DMS53 treated with DMSO at 0.1 percent for 48 hours (cell line): ENCODE measurements at regions not wholly inside any gene's neighbourhood (a gene's known extent, or its start where the extent isn't known, plus 50 kb on each side); places are given as distances from the start of the nearest gene placed in this dataset.
"Not testable (repeated sequence)": the region's sequence is repeated elsewhere in the genome, so short reads cannot be mapped to it uniquely, and the experiment has no call there.

ENCODE experiments used
- DNase-seq: peaks from one replicate; lab custom pipeline; 2025; ENCODE audit not compliant: unreplicated experiment; lab: John Stamatoyannopoulos, UW

DNA sequence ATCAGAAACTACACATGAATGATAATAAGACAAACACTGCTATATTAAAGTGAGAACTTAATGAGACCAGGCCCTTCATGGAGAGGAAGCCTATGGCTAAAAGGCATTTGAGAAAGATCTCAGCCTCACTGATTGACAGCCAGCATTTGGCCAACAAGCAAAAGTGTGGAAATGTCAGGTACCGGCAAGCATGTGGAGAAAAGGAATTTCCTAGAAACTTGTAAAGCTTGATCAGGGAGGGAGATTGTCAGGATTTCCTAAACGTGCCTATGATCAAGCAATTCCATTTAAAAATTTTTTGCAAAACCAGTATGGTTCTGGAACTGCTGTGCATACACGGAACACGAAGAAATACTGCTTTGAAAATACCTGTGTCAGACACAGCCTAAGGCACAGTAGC lies 220.3 kb upstream of the ATP10A start:
- no peak for DNase-seq

DNA sequence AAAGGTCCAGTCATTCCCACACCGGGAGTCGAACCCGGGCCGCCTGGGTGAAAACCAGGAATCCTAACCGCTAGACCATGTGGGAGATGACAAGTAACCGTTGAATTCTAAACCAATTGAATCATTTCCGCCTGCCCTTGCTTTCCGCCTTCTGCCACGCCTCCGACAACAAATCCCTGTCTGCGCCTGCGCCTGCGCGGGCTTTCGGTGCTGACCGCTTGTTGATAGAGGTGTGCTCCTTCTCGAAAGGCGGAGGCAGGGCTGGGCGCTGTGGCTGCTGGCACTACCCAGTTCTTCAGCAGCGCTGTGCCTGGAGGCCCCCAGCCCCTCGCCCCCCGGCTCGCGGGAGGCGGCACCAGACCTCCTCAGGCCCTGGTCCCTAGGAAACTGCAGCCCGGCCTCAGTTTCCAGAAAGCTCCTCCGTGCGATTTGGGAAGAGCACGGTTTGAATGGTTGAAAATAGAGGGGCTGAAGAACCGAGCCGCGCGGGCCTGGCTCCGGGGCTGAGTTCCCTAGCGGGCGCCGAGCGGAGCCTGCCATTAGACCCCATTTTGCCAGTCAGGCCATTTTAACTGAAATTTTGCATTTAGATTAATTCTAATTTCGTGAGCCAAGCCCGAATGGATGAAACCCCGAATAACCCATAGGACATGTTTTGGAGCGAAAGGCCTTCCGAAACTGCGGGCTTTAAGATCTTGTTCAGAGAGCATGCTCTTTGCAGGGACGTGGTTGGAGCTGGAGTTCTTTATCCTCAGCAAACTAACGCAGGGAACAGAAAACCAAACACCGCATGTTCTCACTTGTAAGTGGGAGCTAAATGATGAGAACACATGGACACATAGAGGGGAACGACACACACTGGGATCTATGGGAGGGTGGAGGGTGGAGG lies 219.3 kb upstream of the ATP10A start:
- DNase-seq, result peak; percentile 40

DNA sequence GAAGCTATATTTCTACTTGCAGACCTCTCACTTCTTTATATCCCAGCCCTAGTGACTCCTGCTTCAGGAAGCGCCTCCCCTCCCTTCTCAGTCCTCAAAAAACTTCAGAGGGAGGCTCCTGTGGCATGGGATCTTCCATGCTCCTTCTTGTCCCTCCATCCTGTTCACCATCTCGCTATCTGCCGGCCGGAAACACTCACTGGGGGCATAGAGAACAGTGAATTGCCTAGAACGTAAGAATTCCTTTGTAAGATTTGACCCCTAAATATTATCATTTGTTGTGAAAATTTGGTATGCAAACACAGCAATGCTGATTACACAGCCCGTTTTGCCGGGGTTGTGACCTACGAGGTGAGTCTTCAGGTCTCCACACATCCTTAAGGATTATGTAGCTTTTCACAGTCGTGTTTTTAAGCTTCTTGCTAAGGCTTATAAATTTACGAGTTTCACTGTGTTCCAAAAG lies 218.7 kb upstream of the ATP10A start:
- no peak for DNase-seq

DNA sequence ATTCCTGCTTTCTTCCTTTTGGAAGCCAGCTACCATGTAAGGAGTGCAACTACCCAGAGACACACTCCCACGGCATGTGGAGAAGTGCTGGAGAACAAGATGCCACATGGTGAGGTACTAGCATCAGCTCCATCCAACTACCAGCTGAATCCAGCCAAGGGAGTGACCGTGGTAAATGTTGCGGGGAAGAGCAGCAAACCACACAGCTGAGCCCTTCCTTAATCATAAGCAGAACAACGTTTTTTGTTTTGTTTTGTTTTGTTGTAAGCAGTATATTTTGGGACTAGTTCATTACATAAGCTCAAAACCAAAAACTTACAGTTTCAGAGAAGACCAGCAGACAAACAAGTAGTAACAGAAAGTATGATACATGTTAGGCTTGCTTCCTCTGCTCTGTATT lies 212.6 kb upstream of the ATP10A start:
- DNase-seq, result no peak

DNA sequence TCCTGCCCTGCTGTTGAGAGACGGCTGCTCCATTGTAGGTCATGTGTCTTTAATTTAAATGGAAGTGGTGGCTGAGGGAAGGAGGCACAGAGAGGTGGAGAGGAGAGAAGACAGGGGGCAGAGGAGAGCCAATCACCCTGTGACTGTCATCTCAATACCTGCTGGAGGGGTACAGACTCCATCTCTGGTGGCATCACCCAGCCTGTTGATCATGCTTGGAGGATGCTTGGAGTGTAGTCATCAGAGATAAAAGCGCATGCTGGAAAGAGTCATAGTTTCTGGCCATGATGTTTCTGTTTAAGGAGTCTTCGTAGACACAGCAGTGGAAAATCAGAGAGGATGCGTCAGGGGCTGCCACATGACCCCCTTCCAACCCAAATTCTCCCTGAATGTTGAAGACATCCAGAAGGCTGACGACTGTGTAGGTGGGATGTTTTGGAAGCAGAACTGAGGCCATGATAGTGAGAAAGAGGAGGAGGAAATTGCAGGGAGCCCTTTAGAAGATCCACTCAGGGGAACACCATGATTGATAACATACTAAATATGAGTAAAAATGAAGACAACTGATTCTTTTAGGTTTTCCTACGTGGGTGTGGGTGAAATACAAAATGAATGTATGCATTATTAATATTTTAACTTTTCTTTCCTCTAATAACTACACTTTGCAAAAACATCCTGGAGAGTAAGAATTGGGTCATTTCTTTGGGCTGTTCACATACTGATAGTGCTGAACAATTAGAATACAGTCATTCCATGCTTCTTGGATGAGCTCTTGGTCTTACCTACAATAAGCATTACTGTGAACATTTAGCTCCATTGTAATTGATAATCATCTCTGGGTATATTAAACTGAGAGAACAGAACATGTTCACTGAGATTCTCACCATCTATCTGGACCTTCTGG lies 210.6 kb upstream of the ATP10A start:
- no peak for DNase-seq

DNA sequence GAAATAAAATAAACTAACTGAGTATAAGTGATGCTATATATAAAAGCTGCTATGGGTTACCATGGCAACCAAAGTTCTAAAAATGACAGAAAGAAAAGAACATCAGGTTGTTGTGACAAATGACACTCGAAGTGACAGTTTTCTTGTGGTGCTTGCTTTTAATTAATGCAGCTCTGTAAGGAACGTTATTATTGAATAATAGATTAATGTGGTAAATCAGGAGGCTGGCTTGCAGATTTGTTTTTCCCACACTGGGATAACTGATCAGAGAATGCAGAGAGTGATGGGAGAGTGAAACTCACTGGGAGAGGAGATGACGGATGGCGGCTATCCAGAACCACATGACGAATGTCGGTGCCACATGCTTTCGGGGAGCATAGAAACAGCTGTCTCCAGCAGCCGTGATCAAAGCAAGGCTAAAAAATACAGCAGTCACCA lies 207.0 kb upstream of the ATP10A start:
- no peak for DNase-seq

DNA sequence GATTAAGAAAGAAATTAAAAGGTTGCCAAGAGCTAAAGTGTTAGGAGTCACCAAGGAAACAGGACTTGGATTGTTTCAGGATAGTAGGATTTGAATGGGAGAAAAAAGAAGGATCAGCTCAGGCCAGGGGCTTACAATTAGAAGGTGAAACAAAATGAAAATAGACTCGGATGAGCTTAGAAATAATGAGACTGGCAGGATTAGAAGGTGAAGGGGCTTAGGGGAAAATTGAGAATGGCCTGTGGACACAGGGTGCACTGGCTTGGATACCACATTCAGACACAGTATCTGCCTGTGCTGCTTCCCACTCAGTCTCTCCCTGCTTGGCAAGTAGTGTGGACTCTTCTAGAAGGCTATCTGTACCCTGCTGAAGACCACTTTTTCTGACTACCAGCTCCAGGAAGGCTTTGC lies 206.1 kb upstream of the ATP10A start:
- no peak for DNase-seq

DNA sequence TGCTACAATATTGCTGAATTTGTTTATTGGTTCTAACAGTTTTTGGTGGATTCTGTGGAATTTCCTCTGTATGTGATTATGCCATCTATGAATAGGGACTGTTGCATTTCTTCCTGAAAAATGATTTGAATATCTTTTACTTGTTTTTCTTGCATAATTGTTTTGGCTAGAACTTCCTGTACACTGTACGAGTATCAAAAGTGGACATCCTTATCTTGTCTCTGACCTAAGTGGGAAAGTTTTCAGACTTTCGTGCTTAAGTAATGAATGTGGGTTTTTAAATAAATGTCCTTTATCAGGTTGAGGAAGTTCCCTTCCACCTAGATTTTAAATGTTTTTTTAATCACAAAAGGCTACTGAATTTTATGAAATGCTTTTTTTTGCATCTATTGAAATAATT lies 203.8 kb upstream of the ATP10A start:
- no peak for DNase-seq

DNA sequence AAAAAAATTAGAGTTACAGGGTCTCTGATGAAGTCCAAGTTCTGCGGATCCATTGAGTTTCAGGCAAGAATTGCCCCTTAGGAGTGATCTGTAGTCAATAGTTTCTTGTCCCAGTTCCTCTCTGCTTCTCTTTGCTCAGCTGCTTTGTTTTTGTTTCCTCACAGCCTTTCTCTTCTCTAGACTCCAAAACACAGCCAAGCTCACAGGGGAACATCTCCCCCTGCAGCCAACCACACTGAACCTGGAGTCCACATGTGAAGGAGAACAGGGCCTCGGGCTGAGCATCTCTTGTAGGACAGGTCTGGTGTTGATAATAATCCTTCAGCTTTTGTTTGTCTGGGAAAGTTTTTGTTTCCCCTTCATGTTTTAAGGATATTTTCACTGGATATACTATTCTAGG lies 202.6 kb upstream of the ATP10A start:
- no peak for DNase-seq

DNA sequence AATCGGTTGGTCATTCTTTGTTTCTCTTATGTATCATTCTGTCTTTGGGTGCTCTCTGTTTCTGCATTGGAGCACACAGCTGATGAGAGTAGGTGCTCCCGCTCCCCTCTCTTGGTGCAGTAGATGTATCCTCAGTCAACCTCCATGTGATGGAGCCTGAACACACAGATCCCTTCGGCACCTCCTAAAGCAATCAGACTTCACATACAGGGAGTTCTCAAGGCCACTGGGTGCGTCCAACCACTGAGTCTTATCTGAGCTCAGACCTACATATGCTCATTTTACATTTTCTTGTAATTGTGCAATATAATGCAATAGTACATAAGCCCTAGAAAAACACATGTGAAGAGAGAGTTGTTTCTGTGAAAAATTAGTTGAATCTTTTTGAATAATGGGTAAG lies 198.1 kb upstream of the ATP10A start:
- DNase-seq, result no peak

DNA sequence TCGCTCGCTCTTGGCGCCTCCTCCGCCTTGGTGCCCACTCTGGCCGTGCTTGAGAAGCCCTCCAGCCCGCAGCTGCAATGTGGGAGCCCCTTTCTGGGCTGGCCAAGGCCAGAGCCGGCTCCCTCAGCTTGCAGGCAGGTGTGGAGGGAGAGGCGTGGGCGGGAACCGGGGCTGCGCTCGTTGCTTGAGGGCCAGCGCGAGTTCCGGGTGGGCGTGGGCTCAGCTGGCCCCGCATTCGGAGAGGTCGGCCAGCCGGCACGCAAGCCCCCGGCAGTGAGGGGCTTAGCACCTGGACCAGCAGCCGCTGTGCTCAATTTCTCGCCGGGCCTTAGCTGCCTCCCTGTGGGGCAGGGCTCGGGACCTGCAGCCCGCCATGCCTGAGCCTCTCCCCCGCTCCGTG lies 193.6 kb upstream of the ATP10A start:
- not testable (repeated sequence) for DNase-seq

DNA sequence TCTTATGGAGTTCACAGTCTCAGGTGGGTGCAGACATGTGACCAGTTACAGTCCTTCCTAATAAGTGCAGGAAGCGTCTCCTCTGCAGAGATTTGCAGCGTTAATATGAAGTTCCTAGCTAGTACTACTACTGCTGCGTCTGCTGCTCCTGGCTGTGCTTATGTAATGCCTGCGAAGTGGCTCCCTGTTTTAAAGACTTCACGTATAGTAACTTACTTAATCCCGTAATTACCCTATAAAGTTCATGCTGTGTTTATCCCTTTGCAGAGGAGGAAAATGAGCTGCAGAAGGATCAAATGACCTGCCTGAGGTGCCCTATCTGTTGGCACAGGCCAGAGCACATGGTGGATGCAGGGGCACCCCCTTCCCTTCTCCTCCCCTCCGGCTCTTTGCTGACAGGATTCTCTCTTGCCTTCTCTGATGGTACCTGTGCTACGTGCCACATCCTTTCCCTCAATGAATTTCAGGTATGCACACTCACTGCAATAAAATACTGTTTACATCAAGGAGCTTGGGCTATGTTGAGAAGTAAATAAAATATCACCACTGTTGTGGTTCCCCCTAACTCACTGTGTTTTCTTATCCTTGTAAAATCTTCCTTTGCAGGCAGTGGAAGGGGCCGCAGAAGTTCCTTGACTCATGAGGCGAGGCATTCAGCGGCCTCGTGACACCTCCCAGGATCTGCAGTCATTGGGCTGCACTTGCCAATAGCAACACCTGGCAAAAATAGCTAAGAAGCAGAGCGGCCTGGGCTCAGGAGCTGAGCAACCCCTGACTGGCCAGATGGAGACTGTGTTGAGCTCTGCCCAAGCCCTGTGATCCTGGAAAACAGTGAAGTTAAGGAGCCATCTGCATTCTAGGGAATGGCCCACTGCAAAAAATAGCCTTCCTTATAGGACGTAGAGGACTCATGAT lies 188.9 kb upstream of the ATP10A start:
- DNase-seq, result no peak

DNA sequence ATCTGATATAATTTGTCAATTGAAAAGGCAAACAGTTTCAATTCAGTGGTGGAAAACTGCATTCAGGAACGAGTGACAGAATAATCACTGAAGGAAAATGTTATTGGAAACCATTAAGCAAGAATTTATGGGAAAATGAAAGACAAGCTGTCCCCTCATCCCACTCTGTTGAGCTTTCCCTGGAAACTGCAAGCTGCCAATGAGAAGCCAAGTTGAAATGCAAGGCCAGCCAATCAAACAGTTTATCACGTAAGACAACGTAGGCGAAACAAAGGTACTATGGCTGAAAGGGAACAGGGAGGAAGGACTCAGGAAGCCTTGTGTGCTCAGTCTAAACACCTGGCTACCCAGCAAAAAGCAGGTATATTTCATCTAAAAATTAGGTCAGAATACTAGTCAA lies 187.9 kb upstream of the ATP10A start:
- DNase-seq, result no peak

DNA sequence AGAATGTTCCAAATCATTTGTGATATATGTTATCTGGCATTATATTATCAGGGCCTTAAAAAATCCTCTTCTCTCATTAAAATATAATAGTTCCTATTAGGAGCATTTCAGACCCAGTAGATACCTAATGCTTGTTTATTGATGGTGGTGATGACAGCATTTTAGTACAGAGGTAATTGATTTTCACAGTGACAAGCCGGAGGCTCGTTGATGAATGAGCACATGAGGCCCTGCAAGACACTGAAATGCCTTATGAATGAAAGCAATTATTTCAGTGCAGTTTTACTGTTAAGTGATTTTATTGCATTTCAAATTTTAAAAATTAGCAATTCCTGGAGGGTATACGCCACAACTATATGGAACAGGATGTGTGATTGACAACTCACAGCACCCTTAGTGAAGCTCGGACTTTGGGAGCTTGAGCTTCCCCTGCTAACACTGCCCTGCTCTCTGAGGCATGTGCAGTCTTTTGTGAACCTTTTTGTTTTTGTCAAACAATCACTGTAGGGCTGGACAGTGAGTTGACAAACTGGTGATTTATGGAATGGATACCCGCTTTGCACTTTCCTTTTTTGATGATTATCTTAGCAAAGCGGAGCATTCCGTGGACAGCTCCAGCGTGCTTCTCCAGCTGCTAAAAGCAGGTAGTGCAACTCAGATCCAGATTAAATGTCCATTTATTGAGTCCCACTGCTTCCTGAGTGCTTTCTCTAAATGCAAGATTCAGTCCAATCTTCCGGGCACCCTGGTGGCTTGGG lies 187.0 kb upstream of the ATP10A start:
- DNase-seq, result no peak

DNA sequence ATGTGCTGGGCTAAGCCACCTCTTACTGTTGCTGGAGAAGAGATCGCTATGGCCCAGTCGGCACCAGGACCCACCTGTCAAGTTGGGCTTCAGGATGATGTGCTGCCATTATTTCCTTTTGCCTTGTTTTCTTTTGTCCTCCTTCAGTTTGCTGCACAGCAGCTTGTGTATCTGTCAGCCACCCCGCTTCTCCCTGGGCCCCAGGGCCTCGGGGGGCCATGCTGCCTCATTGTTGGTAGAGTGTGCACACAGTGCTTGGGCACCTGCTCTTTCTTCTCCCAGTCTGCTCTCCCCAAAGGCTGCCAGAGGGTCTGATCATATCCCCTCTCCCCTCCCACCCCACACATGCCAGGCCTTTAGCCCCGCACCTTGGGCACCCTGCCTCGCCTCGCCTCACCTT lies 185.5 kb upstream of the ATP10A start:
- DNase-seq, result no peak

DNA sequence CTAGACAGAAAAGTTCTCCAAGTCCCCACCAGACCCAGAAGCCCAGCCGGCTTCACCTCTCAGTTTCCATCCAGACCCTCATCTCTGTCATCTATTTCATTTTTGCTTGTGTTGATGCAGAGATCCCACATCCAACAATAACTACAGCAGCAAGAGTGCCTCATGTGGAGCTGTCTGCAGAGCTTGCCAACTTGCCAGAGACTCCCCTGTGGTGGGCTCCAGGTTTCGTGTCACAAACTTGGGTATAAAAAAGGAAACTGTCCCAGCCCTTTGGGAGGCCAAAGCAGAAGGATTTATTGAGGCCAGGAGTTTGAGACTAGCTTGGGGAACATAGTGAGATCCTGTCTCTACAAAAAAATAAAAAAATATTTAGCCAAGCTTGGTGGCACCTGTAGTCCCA lies 182.4 kb upstream of the ATP10A start:
- no peak for DNase-seq

DNA sequence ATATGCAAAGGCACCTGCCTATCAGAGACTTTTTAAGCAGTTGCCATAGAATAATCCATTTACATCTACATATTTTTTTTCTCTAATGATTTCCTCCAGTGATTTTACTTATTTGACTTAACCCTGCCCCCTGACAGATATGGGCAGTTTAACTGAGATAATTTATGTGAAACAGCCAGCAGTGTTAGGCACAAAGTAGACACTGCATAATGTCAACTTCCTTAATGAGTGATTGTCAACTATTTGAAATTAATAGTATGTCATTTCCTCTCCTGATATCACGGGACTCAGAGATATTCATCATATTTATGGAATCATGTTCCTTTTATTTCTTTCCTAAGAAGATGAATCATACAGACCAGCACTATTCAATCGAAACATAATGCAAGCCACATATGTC lies 179.9 kb upstream of the ATP10A start:
- no peak for DNase-seq

DNA sequence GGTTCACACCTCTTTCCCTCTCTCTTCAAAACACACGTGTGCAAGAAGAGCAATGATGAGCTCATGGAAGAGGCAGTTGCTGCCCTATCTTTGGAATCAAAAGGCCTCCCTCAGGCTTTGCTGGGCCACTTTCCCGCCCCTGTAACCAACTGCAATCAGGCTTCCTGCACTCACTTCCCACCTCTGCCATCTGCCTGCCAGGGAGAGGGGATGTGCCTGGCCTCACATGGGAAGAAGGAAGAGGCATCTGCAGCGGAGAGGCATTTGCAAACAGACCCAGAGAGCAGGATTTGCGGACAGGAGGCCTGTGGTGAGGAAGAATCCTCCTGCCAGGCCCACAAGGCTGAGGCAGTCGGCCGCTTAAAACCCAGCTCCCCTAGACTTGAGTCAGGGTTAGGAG lies 175.6 kb upstream of the ATP10A start:
- DNase-seq, result no peak

DNA sequence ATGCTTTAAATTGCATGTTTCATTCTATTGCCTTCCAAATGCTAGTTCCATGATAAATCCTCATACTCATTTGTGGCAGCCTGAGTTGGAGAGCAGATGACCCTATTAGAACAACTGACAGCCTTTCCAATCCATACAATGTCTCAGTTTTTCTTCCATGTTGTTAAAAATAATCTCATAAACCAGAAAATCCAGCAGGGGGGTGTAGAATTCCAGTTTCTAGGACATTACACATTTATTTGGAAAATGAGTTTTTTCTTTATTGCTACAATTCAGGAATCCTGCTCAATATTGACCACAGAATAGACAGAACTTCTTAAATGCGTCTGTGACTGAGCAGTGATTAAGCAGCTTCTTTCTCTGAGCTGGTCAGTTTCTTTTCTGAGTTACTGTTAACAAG lies 174.2 kb upstream of the ATP10A start:
- DNase-seq, result no peak

DNA sequence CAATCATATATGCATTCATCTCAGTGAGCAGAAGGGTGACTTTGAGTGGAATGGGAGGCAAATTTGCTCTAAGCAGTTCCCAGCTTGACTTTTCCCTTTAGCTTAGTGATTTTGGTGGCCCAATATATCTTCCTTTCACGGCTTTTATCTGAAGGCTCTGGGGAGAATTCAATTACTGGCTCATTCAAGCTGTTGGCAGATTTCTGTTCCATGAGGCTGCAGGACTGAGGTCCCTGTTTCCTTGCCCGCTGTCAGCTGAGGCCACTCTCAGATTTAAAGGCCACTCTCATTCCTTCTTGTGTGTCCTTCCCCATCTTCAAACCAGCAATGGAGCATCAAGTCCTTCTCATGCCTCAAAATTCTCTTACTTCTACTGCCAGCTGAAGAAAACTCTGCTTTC lies 170.4 kb upstream of the ATP10A start:
- DNase-seq, result no peak
